ENCODE measurements at regions not wholly inside any gene's neighbourhood (a gene's known extent, or its start where the extent isn't known, plus 50 kb on each side); places are given as distances from the start of the nearest gene placed in this dataset.

GRCh38 chr2:13818002-13818401 lies 814.5 kb upstream of the LRATD1 start:
- TF ChIP-seq CTCF (IDR thresholded peaks at IDR 0.05), result no peak
- TF ChIP-seq POLR2A (IDR thresholded peaks at IDR 0.05), result no peak
- TF ChIP-seq EP300 (IDR thresholded peaks at IDR 0.05), result no peak

All from suprapubic skin (tissue), 3 donors.